GM23248 (cell line): ENCODE measurements at regions not wholly inside any gene's neighbourhood (a gene's known extent, or its start where the extent isn't known, plus 50 kb on each side); places are given as distances from the start of the nearest gene placed in this dataset.

Source experiments
- EZH2 ChIP-seq: fragments of 200-600 bp; sonication (generic); IDR thresholded peaks from 2 replicates; pipeline ENCODE4 v1.6.1; 2018; ENCODE audit warnings: antibody characterized with exemption, mild to moderate bottlenecking; ENCODE audit not compliant: insufficient read depth, poor library complexity, severe bottlenecking
- EZH2phosphoT487 ChIP-seq: fragments of 200-600 bp; sonication (generic); IDR thresholded peaks from 2 replicates; pipeline ENCODE4 v1.6.1; 2018; ENCODE audit warnings: antibody characterized with exemption, moderate library complexity, mild to moderate bottlenecking, low read depth; ENCODE audit not compliant: insufficient read depth

- TF ChIP-seq EZH2 = no peak
- TF ChIP-seq EZH2phosphoT487 = no peak
Measured at GRCh38 chr3:177429771-177430170, 232.5 kb upstream of the TBL1XR1 start.
